Trophoblast cell (in vitro differentiated cells and primary cell): ENCODE measurements at regions not wholly inside any gene's neighbourhood (a gene's known extent, or its start where the extent isn't known, plus 50 kb on each side); places are given as distances from the start of the nearest gene placed in this dataset.

ENCODE experiments used
- DNase-seq, 2 donors: peaks; one replicate each; pipeline ENCODE4 v3.0.0-alpha.2; 2016
- H2AFZ ChIP-seq: 2 replicates; pipeline ENCODE4 v1.6.1; 2013; ENCODE audit warnings: low read length, moderate library complexity, mild to moderate bottlenecking; ENCODE audit not compliant: insufficient read depth, poor library complexity
- H2AK5ac ChIP-seq: 2 replicates; pipeline ENCODE4 v1.6.1; 2013; ENCODE audit warnings: mild to moderate bottlenecking, low read length
- H2BK120ac ChIP-seq: 2 replicates; pipeline ENCODE4 v1.6.1; 2013; ENCODE audit warnings: low read length, mild to moderate bottlenecking, moderate library complexity; ENCODE audit not compliant: insufficient read depth, poor library complexity
- H2BK12ac ChIP-seq: 2 replicates; pipeline ENCODE4 v1.6.1; 2013; ENCODE audit warnings: mild to moderate bottlenecking, low read length, moderate library complexity
- H2BK5ac ChIP-seq: 2 replicates; pipeline ENCODE4 v1.6.1; 2013; ENCODE audit warnings: low read length, low read depth, moderate library complexity, mild to moderate bottlenecking; ENCODE audit not compliant: poor library complexity
- H3K14ac ChIP-seq: 2 replicates; pipeline ENCODE4 v1.6.1; 2013; ENCODE audit warnings: mild to moderate bottlenecking, low read length
- H3K18ac ChIP-seq: 2 replicates; pipeline ENCODE4 v1.6.1; 2013; ENCODE audit warnings: mild to moderate bottlenecking, low read length
- H3K23ac ChIP-seq: 2 replicates; pipeline ENCODE4 v1.6.1; 2013; ENCODE audit warnings: low read length
- H3K27ac ChIP-seq: 2 replicates; pipeline ENCODE4 v1.5.1; 2013; ENCODE audit warnings: low read depth, mild to moderate bottlenecking, inconsistent platforms, low read length, moderate library complexity
- H3K27me3 ChIP-seq: 2 replicates; pipeline ENCODE4 v1.6.1; 2013; ENCODE audit warnings: inconsistent platforms, mild to moderate bottlenecking, low read length, moderate library complexity; ENCODE audit not compliant: insufficient read depth
- H3K36me3 ChIP-seq, 2 experiments: 1 replicate in 1 of 2; 2 replicates in 1 of 2; pipeline ENCODE4 v1.6.1; 2013; ENCODE audit warnings: low read length in 2 of 2, mild to moderate bottlenecking in 2 of 2, moderate library complexity in 1 of 2; ENCODE audit not compliant: insufficient read depth in 2 of 2, control insufficient read depth in 1 of 2
- H3K4ac ChIP-seq: 2 replicates; pipeline ENCODE4 v1.6.1; 2013; ENCODE audit warnings: low read depth, mild to moderate bottlenecking, low read length, moderate library complexity
- H3K4me1 ChIP-seq, 2 experiments: 1 replicate in 1 of 2; 2 replicates in 1 of 2; pipeline ENCODE4 v1.6.1; 2013; ENCODE audit warnings: low read length in 2 of 2, mild to moderate bottlenecking in 2 of 2, moderate library complexity in 1 of 2; ENCODE audit not compliant: insufficient read depth in 2 of 2, control insufficient read depth in 1 of 2
- H3K4me2 ChIP-seq: 2 replicates; pipeline ENCODE4 v1.6.1; 2013; ENCODE audit warnings: inconsistent platforms, mild to moderate bottlenecking, low read length, moderate library complexity
- H3K4me3 ChIP-seq: 2 replicates; pipeline ENCODE4 v1.5.1; 2013; ENCODE audit warnings: mild to moderate bottlenecking, low read depth, low read length, inconsistent platforms
- H3K79me1 ChIP-seq: one replicate; pipeline ENCODE4 v1.6.1; 2013; ENCODE audit warnings: low read length
- H3K79me2 ChIP-seq: 2 replicates; pipeline ENCODE4 v1.6.1; 2013; ENCODE audit warnings: low read length, mild to moderate bottlenecking; ENCODE audit not compliant: control insufficient read depth, insufficient read depth, poor library complexity
- H3K9ac ChIP-seq: 2 replicates; pipeline ENCODE4 v1.6.1; 2013; ENCODE audit warnings: mild to moderate bottlenecking, low read length
- H3K9me3 ChIP-seq: 2 replicates; pipeline ENCODE4 v1.6.1; 2013; ENCODE audit warnings: low read depth, mild to moderate bottlenecking, control low read depth, inconsistent platforms, low read length; ENCODE audit not compliant: insufficient read depth
- H4K12ac ChIP-seq: 2 replicates; pipeline ENCODE4 v1.6.1; 2013; ENCODE audit warnings: low read depth, mild to moderate bottlenecking, low read length, moderate library complexity
- H4K8ac ChIP-seq: 2 replicates; pipeline ENCODE4 v1.6.1; 2013; ENCODE audit warnings: low read depth, mild to moderate bottlenecking, low read length, moderate library complexity
- H4K91ac ChIP-seq: one replicate; pipeline ENCODE4 v1.6.1; 2013; ENCODE audit warnings: low read depth, mild to moderate bottlenecking, low read length, moderate library complexity
- WGBS: extraction: QIAGEN DNeasy Blood & Tissue Kit; methylation state at CpG from one replicate; pipeline ENCODE4 v1.1.7; 2013; ENCODE audit warnings: missing lambda C conversion rate; ENCODE audit not compliant: insufficient read length, insufficient coverage; ENCODE audit errors: extremely low coverage; 5-methylcytosine and 5-hydroxymethylcytosine counted together

DNA sequence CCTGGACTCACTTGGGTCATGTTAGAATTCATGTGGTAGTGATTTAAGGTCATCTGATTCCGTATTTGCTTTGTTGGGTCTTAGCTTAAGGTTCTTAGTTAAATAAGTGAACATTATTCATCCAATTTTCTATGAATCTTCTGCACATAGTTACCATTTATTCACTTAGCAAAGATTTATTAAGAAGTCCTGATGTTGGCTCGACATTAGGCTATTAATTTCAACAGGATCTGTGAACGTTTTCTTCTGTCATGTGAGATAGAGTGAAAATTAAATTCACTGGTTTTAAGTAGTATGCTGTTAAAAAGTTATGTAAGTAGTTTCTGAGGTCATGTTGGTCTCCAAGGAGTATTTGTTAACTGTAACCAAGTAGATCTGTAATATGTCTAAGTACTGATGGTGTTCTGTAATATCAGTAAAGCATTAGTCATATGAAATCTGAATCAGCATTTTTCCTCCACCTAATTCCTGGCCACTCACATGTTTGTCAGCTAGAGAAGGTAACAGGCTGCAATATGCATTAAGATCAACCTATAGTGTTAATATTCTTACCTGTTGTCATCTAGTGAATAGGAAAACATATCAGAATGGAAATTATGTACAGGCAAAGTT lies 155.6 kb downstream of the PCDH7 start:
- H3K27ac ChIP-seq, result no peak overlapping the region
- H3K4me1 ChIP-seq, result no peaks in the 10 kb centered on the region
- H2AFZ ChIP-seq, result no peak overlapping the region
- no peak for DNase-seq
- H3K79me1 ChIP-seq, result no peaks in the 10 kb centered on the region
- no peaks in the 10 kb centered on the region for H3K9me3 ChIP-seq
- no peak overlapping the region for H2AK5ac ChIP-seq
- no peak overlapping the region for H2BK120ac ChIP-seq
- no peak overlapping the region for H3K23ac ChIP-seq
- H3K79me2 ChIP-seq, result no peaks in the 10 kb centered on the region
- H3K36me3 ChIP-seq, result no peaks in the 10 kb centered on the region
- H3K27me3 ChIP-seq, result no peaks in the 10 kb centered on the region
- no peak overlapping the region for H2BK5ac ChIP-seq
- no peak overlapping the region for H3K18ac ChIP-seq
- H3K4me3 ChIP-seq, result no peak overlapping the region
- no peak overlapping the region for H3K4ac ChIP-seq
- no peak overlapping the region for H3K9ac ChIP-seq
- no peak overlapping the region for H4K8ac ChIP-seq
- no peak overlapping the region for H3K4me2 ChIP-seq
- no peak overlapping the region for H3K14ac ChIP-seq
- WGBS, result no CpG with 5 or more reads among the region's 3 CpGs
- H4K12ac ChIP-seq, result no peak overlapping the region
- no peak overlapping the region for H4K91ac ChIP-seq
- H2BK12ac ChIP-seq, result no peak overlapping the region

DNA sequence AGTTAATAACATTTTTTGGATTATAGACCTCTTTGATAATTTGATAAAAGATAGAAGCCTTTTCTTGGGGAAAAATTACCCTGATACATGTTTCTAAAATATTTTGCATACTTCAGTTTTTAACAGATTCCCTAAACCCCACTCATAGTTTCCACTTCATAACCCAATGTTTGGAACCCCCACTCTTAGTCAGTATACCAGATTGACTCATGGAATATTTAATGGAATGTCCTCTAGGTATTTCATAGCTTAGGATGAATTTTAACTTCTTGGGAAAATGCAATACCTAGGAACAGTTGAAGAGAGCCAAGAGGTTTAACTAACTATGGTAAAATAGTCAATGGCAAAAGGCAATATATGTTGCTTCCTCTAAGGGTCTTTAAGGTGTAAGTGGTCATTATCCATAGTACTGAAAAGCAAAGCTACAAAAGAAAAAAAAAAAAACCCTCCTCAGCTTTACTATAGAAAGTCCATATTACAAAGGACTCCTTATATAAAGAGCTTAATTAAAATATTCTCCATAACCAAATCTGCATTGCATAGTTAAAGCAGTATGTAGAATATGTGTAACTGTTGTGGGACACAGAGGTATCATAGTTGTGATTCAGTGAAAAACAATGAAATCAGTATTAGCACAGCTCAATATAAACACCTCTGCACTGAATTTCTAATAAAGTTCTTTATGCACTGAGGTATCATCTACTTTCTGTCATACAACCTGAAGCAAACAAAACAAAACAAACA lies 159.9 kb downstream of the PCDH7 start:
- Histone ChIP-seq H3K23ac (no peak overlapping the region), H2BK12ac (no peak overlapping the region), H2BK5ac (no peak overlapping the region), H3K79me1 (no peaks in the 10 kb centered on the region), H3K9me3 (no peaks in the 10 kb centered on the region), H3K4me1 (no peaks in the 10 kb centered on the region), H3K9ac (no peak overlapping the region), H4K91ac (no peak overlapping the region), H2AFZ (no peak overlapping the region), H3K4me2 (no peak overlapping the region), H3K36me3 (no peaks in the 10 kb centered on the region), H2BK120ac (no peak overlapping the region), H3K79me2 (no peaks in the 10 kb centered on the region), H3K27ac (no peak overlapping the region), H3K14ac (no peak overlapping the region), H3K27me3 (no peaks in the 10 kb centered on the region), H4K12ac (no peak overlapping the region), H3K4me3 (no peak overlapping the region), H2AK5ac (no peak overlapping the region), H4K8ac (no peak overlapping the region), H3K18ac (no peak overlapping the region), H3K4ac (no peak overlapping the region)
- DNase-seq, result no peak

DNA sequence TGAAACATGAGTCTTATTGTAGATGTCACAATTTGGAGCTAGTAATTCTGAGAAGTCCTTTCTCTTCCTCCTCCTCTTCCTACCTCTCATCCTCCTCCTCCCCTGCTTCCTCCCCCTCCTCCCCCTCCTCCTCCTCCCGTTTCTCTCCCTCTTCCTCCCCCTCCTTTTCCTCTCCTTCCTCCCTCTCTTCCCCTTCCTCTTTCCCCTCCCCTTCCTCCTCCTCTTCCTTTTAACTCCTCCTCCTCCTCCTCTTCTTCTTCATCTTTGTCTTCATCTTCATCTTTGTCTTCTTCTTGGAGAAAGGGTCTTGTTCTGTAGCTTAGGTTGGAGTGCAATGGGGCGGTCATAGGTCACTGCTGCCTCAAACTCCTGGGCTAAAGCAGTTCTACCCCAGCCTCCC lies 161.8 kb downstream of the PCDH7 start:
- no peak overlapping the region for H2AK5ac ChIP-seq
- no peaks in the 10 kb centered on the region for H3K79me1 ChIP-seq
- no peak overlapping the region for H2BK12ac ChIP-seq
- H3K4me2 ChIP-seq, result no peak overlapping the region
- no peaks in the 10 kb centered on the region for H3K36me3 ChIP-seq
- no peaks in the 10 kb centered on the region for H3K4me1 ChIP-seq
- no peak overlapping the region for H4K91ac ChIP-seq
- H3K27me3 ChIP-seq, result no peaks in the 10 kb centered on the region
- no peak overlapping the region for H2AFZ ChIP-seq
- no peak overlapping the region for H3K23ac ChIP-seq
- DNase-seq, result no peak
- no peak overlapping the region for H4K12ac ChIP-seq
- H3K79me2 ChIP-seq, result no peaks in the 10 kb centered on the region
- H3K14ac ChIP-seq, result no peak overlapping the region
- H3K18ac ChIP-seq, result no peak overlapping the region
- H3K4me3 ChIP-seq, result no peak overlapping the region
- H3K4ac ChIP-seq, result no peak overlapping the region
- no peak overlapping the region for H3K9ac ChIP-seq
- H2BK5ac ChIP-seq, result no peak overlapping the region
- no peak overlapping the region for H3K27ac ChIP-seq
- H4K8ac ChIP-seq, result no peak overlapping the region
- H3K9me3 ChIP-seq, result no peaks in the 10 kb centered on the region
- WGBS, result no CpG with 5 or more reads among the region's 2 CpGs
- no peak overlapping the region for H2BK120ac ChIP-seq

DNA sequence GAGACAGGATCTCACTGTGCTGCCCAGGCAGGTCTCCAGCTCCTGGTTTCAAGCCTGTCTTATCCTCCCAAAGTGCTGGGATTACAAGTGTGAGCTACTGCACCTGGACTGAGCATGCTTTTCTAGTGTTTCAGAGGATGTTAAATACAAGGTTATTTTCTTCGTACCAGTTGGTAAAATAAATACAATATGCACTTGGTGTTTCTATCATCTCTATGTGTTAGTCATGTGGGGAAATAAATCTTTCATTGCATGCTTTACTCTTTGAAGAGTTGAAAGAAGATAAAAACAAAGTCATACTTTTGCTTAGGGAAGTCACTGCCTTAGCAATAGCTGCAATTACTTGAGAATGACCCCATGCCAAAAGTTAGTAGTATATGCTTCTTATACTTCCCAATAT lies 162.3 kb downstream of the PCDH7 start:
- Histone ChIP-seq H4K8ac (no peak overlapping the region), H3K4me2 (no peak overlapping the region), H3K27me3 (no peaks in the 10 kb centered on the region), H4K91ac (no peak overlapping the region), H3K4me3 (no peak overlapping the region), H2AK5ac (no peak overlapping the region), H2BK5ac (no peak overlapping the region), H3K9ac (no peak overlapping the region), H3K4ac (no peak overlapping the region), H3K23ac (no peak overlapping the region), H3K36me3 (no peaks in the 10 kb centered on the region), H3K14ac (no peak overlapping the region), H3K18ac (no peak overlapping the region), H3K27ac (no peak overlapping the region), H2AFZ (no peak overlapping the region), H2BK120ac (no peak overlapping the region), H4K12ac (no peak overlapping the region), H3K4me1 (no peaks in the 10 kb centered on the region), H2BK12ac (no peak overlapping the region), H3K9me3 (no peaks in the 10 kb centered on the region), H3K79me2 (no peaks in the 10 kb centered on the region), H3K79me1 (no peaks in the 10 kb centered on the region)
- no CpG with 5 or more reads among the region's 1 CpG for WGBS
- no peak for DNase-seq
